Vagina (tissue), 2 donors: ENCODE measurements at regions not wholly inside any gene's neighbourhood (a gene's known extent, or its start where the extent isn't known, plus 50 kb on each side); places are given as distances from the start of the nearest gene placed in this dataset.

ENCODE experiments used
- CTCF ChIP-seq, 3 experiments: fragments of 450-650 bp in 2 of 3; fragments of 200-600 bp in 1 of 3; sonication (generic) in 1 of 3; IDR thresholded peaks; one replicate each; pipeline ENCODE4 v1.5.1; 2017 to 2019; ENCODE audit warnings: antibody characterized with exemption in 3 of 3, mild to moderate bottlenecking in 2 of 3, moderate library complexity in 2 of 3
- POLR2A ChIP-seq, 2 donors: fragments of 450-650 bp; IDR thresholded peaks; one replicate each; pipeline ENCODE4 v1.6.1; 2017; ENCODE audit warnings: antibody characterized with exemption in 2 of 2, mild to moderate bottlenecking in 2 of 2, moderate library complexity in 2 of 2
- POLR2AphosphoS5 ChIP-seq, 2 donors: sonication (generic); formaldehyde crosslinking; IDR thresholded peaks; one replicate each; pipeline ENCODE4 v1.9.0; 2017; ENCODE audit warnings: antibody characterized with exemption in 2 of 2, mild to moderate bottlenecking in 2 of 2, low read depth in 1 of 2; ENCODE audit not compliant: insufficient read depth in 1 of 2

GRCh38 chr13:80036845-80037504 is 304.0 kb downstream of the SPRY2 start:
- TF ChIP-seq POLR2A (IDR thresholded peaks at IDR 0.05) (no peak), POLR2AphosphoS5 (IDR thresholded peaks at IDR 0.05; ENCODE audit: insufficient read depth in 1 of 2, low read depth in 1 of 2) (no peak), CTCF (IDR thresholded peaks at IDR 0.05) (no peak)
